Right kidney (tissue), 1 donor: ENCODE measurements at regions not wholly inside any gene's neighbourhood (a gene's known extent, or its start where the extent isn't known, plus 50 kb on each side); places are given as distances from the start of the nearest gene placed in this dataset.

ENCODE experiments used
- DNase-seq: peaks from one replicate; pipeline ENCODE4 v3.0.0-alpha.2; 2016

DNA sequence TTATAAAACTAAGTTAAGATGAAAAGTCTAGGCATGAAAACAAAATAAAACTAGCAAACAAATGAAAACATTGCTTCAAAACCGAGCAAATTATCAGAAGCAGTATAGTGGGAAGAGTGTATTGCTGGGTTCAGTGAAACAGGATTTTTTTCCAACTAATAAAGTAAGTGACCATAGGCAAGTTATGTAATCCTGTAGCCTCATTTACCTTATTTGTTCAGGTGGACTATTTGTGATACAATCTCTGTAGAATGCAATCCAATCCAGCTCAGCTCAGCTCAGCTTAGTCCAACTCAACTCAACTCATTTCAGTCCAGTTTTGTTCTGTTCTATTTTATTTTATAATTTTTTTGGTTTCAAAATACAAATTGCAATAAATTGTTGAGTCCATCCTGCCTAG is 276.7 kb upstream of the LRIG3 start:
- no peak for DNase-seq

DNA sequence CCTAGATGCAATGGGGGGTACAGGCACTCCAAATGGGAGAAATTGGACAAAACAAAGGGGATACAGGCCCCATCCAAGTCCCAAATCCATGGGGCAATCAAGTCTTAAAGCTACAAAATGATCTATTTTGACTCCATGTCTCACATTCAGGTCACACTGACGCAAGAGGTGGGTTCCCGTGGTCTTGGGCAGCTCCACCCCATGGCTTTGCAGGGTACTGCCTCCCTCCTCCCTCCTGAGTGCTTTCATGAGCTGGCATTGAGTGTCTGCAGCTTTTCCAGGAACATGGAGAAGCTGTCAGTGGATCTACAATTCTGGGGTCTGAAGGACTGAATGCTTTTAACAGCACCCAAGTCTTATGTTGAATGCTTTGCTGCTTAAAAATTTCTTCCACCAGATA is 274.5 kb upstream of the LRIG3 start:
- DNase-seq = no peak

DNA sequence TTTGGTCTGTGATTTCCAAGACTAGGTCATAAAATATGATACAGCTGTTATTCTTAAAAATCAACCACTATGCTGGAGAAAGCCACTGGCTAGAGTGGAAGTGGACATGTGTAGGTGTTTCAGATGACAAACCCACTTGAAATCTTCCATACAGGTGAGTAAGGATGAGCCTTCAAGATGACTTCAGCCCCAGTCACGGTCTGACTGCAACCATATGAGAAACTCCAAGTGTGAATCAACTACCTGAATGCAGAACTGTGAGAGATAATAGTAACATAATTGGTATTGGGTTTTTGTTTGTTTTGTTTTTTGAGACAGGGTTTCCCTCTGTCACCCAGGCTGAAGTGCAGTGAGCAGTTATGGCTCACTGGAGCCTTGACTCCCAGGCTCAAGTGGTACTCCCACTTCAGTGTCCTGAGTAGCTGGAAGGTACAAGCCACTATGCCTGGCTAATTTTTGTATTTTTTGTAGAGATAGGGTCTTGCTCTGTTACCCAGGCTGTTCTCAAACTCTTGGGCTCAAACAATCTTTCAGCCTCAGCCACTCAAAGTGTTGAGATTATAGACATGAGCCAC is 273.3 kb upstream of the LRIG3 start:
- no peak for DNase-seq

DNA sequence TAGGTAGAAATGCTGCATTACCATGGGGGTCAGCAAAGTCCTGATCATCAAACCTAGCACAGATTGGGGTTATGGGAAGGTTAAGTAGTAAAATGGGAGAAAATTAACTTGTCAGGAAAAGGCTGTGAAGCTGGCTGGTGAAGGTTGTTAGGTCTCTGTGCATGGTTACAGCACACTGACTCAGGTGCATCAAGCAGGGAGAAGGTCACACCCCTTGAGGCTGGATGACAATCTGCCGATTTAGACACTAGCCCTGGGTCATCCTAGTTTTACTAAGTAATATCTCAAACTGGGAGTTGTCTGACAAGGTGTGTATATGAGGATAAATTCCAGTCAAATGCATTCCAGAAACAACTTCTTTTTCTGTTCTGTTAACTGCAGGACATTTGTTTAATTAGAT is 271.1 kb upstream of the LRIG3 start:
- DNase-seq = no peak

DNA sequence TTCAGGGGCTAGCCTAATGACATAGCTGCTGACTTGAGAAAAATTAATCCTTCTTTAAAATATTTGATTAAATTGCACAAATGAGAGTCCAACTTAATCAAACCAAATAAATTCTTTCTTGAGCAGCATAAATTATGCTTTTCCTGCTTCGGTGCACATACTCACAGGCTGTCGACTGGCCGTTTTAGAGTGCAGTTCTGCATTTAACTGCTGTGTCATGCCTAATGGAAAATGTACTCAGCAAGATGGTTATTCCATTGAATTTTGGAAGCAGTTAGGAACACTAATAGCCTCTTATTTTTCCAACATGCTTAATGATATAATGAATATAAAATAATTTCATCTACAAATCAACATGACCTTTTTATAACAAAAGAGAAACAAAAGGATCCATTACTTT is 266.1 kb upstream of the LRIG3 start:
- DNase-seq = no peak

DNA sequence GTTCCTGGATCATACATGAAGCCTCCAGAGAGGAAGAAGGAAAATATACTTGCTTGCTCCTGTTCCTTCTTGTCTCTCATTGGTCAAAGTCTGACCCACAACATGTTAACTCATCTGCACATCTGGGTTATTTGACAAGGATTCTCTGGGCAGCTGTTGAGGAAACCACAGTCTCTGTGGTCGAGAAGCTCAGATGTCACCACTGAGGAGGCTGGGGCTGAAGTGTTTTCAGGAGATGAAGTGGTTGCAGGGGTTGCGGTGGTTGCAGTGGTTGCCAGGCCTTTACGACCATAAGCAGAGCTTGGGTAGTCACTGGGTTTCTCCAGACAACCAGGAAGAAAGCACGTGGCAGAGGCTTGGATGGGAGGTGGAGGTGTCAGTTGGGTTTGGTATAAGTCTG is 265.0 kb upstream of the LRIG3 start:
- DNase-seq = no peak

DNA sequence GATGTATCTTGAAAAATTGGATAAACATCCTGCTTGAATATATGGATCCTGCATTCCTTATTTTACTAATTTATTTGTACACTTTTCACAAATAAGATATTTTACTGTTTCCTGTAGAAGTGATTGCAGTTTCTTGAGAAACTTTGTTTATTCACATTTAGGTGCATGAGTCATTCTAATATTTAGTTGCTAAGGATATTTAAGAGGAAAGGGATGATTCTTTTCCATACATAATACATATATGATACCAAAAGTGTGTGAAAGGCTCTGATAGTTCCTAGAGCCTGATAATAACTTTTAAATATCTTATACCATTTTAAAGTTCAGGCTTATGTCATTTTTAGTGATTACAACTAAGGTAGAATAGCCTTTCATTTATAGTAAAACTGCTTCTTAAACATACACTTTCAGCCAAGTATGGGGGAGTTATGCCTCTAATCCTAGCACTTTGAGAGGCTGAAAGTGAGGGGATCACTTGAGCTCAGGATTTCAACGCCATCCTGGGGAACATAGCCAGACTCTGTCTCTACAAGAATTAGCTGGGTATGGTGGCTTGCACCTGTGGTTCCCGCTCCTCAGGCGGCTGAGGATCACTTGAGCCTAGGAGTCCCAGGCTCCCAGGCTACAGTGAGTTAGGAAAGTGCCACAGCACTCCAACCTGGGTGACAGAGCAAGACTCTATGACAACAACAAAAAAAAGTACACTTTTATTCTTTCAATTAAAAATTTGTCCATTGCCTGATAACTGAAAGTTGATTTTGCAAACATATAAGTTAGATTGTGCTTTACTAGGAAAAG is 262.6 kb upstream of the LRIG3 start:
- DNase-seq = no peak

DNA sequence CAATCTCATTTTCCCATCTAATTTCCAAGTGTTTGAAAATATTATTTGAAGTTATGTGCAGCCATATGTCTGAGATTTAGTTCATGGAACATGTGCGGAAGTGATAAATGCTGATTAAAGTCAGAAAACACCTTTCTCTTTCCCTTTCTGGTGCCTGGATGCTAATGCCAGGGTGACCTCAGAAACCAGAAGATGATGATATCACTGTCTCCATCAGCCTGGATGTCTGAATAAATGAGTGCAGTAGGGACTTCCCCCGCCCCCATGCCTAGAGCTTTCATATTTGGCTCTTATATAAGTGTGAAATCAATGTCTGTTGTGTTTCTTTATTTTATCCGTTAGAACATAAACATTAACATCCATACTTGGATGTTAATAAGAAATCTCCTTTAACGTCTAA is 261.9 kb upstream of the LRIG3 start:
- no peak for DNase-seq

DNA sequence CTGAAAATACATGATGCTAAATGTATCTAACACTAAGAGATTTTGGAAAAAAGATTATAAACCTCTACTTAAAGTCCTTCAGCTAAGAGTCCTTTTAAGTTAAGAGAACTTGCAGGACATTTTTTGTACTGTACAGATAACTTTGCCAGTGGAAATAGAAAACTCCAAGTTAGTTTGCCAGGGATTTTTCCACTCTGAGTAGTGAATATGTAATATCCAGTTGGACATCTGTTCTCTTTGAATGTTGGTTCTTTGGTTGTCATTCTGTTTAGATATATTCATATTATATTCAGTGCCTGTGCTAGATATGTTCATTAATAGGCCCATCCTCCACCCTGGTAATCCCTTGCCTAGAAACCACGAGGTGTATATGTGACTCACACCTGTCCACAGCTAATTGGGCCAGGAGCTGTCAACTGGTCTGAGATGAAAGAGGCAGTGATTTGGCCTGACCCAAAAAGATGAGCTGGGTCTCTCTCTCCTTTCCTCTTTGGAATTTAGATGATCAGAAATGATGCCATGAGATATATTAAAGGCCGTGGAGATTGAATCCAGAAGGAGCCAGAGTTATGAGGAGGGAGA is 261.0 kb upstream of the LRIG3 start:
- no peak for DNase-seq

DNA sequence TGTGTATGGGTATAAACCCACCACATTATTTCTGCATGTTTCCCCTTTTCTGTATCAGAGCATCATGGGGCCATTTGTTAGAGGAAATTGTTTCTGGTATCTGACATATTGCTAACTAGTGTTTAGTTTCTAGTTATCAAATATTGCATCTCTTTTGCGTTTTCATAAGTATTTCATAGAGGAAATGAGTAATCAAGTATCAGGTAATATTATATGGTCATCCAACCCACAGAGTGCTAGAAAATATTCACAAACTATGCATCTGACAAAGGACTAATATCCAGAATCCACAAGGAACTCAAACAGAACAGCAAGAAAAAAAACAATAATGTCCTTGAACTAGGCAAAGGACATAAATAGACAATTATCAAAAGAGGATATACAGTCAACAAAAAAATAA is 258.9 kb upstream of the LRIG3 start:
- DNase-seq = no peak

DNA sequence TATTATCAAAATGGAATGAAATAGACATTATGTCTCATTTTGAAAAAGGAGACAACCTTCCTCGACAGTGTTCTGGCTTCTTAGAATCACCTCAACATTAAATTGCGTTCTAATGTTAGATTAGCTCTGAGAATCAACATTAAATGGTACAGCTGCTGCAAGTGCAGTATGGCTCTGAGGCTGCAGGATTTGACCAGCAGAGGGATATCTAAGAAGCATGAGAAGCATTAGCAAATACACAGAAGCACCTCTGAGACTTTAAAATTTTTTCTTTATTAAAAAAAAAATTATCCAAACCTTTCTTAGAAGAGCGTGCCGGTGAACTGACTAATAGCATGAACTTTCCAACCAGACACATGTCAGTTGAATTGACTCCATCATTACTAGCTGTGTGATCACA is 253.4 kb upstream of the LRIG3 start:
- DNase-seq = no peak

DNA sequence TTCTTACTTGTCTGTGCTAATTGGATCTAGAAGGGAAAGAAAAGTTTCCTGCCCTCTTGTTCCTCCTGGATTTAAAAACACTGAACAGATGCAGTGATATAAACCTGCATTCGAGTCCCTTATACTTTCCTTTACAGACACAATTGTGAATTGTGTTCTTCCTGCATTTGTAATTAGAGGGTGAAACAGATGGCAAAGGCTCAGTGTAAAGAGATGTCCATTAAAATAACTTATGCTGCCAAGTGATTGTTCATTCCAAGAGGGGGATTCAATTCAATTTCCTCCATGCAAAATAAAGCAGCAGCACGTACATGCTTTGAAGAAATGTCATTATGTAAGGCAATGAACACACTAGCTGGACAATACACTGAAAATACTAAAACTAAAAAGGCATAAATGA is 248.3 kb upstream of the LRIG3 start:
- no peak for DNase-seq

DNA sequence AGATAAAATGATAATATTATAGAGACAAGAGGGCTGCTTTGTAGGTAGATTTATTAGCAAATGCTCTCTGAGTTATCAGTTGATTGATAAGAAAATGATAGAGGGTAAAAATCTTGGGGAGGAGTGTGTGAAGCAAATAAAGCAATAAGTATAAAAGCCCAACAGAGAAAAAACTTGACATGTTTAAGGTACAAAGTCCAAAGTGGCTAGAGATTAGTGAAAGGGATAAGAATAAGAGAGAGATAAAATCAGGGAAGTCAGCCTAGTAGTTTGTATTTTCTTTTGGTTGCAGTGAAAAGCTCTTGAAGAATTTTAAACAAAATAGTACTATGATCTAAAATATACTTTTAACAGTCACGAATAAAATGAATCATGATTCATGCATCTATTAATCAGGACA is 246.2 kb upstream of the LRIG3 start:
- no peak for DNase-seq

DNA sequence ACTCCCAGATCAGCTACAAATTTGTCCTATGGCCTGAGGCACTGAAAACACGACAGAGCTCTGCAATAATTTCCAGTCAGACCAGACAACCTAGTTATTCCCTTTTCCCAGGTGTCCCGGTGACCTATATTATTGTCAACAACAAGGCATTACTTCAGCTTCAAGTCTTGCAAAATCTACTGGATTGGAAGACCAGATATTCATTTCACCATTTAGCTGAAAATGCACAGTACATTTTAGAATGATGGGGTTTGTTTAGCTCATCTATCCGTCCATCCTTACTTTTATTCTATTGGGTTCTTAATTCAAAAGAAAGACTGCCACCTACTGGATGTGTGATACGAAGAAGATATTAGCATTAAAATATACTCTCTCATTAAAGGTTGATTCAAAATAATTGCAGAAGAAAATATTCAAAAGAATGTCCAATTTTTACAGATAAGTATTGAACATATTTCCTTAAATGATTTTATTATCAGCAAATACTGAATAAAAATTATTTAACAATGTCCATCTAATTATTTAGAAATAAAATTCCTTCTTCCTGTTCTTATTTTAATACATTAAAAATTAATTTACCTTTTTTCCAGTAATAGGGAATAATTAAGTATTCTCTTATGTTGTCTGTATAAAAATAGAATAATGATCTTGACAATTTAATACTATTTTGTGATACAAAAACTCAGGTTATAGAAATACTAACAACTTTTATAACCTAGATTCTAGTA is 244.9 kb upstream of the LRIG3 start:
- DNase-seq = no peak

DNA sequence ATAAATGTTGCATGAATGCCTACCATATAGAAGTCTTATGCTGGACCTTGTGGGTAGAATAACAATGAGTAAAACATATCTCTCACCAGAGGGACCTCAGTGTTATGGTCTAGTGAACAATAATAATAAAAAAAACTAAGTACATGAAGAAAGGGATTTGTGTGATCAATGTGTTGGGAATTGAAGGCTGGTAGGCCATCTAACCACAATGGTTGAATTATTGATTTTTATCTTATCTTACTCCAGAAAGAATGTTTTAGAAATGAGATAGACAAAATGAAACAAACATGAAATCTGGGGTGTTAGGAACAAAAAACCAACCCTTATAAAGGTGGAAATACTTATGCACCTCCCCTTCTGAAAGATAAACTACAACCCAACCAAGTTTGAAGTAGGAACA is 243.9 kb upstream of the LRIG3 start:
- DNase-seq = no peak

DNA sequence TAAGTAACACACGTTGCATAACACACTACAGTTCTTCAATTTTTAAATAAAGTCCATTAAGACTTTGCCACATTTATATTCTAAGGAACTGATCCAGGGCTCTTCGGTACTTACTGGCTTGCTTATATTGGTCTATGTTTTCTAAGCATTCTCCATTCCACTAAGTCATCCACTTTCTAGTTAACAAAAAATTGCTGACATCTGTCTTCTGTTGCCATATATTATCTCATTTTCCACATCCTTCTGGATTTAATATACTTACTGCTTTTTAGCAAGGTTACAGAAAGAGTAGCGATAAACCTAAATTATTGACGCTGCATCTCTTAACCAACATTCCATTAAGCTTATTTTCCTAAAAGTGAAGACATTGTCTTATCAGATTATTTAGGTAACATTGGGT is 238.4 kb upstream of the LRIG3 start:
- no peak for DNase-seq

DNA sequence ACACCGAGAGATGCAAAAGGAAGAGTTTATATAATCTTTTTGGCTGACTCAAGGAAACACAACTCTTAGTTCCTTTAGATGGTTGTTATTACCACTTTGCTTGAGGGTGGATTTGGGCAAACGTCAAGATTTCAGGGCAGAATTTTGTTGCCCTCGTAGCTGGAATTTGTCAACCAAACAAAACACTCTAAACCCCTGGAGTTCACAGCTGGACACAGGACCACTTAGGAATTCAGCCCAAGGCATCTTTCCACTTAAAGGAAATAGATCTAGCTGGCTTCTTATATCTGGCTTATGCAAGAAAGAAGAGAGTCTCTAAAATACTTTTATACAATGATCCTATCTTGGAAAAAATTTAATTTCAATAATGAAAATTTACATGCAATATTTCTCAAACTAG is 237.8 kb upstream of the LRIG3 start:
- no peak for DNase-seq

DNA sequence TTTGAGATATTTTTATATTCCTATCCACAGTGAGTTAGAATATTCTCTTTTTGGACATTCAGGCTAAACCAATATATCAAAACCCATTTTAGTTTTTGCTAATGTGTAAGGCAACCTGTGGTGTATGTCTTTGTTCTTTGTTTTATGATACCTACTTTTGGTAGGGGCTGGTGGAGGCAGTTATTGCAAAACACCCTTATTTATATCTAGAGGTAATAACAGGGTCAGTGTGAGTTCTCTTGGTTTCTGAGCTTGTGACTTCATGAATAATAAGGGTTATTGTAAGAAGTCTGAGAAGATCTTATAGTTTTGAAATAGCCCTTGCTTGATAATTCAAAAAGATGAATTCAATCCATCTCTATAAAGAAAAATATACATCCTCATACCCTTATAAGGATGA is 235.1 kb upstream of the LRIG3 start:
- DNase-seq = no peak

DNA sequence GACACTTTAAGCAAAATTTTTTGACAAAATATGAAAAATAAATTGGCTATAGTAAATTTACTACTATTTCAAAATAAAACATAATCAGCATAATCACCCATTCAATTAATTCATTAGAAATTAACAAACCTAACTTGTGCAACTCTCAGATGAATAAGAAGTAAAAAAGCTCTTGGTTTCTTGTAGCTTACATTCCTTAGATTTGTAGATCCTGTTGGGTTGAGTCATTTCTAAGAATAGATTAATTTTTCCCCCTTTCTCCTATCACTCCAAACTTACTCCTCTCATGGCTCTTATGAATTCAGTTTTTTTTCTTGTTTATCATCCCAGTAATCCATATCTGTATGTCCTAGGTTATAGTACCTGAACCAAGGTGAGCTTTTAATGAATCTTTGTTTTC is 230.9 kb upstream of the LRIG3 start:
- DNase-seq = no peak

DNA sequence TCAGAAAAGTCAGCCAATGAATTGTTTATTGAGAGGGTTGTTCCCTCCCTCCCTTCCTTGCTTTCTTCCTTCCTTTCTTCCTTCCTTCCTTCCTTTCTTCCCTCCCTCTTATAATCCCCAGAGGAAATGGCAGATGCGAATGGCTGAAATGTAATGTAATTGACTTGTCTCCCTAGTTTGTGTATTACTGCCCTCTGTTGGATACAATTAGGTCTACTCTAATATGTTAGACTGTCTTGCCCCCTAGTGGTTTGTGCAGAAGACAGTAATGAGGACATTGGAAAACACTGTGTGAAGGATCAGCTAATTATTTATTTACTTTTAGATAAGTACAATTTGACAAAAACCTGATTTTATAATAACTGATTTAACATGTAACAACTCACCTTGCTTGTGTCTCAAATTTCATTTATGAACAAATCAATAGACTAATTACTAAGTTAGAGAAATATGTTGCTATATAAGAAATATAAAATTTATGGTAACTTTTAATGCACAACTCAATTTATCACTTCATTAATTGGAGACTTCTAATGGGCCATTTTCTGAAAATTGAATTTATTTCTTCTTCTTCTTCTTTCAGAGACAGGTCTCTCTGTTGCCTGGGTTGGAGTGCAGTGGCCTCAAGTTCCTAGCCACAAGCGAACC is 229.8 kb upstream of the LRIG3 start:
- DNase-seq = peak; percentile 16

DNA sequence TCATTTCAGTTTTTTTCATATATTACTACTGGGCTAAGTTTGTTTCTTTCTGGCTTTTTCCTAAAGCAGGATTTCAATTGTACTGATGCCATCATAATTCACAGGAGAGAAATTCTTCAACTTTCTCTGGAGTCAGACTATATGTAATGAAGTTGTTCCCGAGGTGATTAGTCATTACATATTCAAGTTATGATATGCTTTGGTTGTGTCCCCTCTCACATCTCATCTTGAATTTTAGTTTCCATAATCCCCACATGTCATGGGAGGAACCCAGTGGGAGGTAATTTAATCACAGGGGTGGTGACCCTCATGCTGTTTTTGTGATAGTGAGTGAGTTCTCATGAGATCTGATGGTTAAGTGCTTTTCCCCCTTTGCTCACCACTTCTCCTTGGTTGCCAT is 227.5 kb upstream of the LRIG3 start:
- no peak for DNase-seq

DNA sequence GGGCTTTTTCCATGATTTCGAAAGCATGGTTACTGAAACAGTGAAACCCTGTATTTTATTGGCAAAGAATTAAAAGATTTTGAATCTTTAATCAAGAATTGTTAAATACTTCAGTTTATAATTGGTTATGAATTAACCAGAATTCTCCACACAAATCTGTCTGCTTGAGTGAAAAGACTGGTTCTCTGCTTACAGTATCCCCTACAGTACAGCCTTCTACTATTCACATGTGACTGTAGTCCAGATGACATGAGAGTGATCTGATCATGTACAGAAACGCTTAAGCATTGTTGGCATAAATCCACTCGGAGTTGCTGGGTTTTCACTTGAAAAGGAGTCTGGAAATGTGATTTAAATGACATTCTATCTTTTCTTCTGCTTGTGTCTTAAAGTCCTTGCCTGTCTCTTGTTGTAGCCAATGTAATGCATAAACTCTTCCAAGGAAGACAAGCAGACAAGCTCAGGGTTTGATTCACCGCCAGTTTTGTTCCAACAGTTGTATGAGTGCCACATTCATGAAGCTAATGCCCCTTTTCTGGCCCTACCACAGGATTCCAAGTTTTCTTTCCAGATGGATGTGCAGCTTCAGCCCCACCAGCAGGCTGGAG is 222.0 kb upstream of the LRIG3 start:
- DNase-seq = no peak

DNA sequence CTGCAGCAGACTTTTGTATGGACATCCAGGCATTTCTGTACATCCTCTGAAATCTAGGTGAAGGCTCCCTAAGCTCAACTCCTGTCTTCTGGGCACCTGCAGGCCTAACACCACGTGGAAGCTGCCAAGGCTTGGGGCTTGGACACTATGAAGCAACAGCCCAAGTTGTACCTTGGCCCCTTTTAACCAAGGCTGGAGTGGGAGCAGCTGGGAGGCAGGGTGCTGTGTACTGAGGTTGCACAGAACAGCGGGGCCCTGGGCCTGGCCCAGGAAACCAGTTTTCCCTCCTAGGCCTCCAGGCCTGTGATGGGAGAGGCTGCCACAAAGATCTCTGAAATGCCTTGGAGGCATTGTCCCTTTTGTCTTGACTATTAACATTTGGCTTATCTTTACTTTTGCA is 214.4 kb upstream of the LRIG3 start:
- DNase-seq = no peak
